PFSK-1 (cell line): ENCODE measurements at regions not wholly inside any gene's neighbourhood (a gene's known extent, or its start where the extent isn't known, plus 50 kb on each side); places are given as distances from the start of the nearest gene placed in this dataset.

Experiments
- FOXP2 ChIP-seq: optimal IDR thresholded peaks from 2 replicates; pipeline ENCODE3; 2011; ENCODE audit warnings: borderline replicate concordance, control low read depth, inconsistent platforms; ENCODE audit not compliant: insufficient read depth; ENCODE audit errors: extremely low read length, extremely low read depth
- POLR2AphosphoS5 ChIP-seq: IDR thresholded peaks from 2 replicates; pipeline ENCODE4 v1.6.1; 2012; ENCODE audit warnings: low read depth, mild to moderate bottlenecking, control low read depth, low read length, moderate library complexity
- REST ChIP-seq, 2 experiments: IDR thresholded peaks; 2 replicates each; pipeline versions ENCODE4 v1.6.1 to v1.8.0; 2011 to 2012; ENCODE audit warnings: low read depth in 2 of 2, low read length in 2 of 2, control low read depth in 1 of 2, inconsistent platforms in 1 of 2, mild to moderate bottlenecking in 1 of 2, moderate library complexity in 1 of 2; ENCODE audit not compliant: insufficient read depth in 1 of 2
- SIN3A ChIP-seq: IDR thresholded peaks from 2 replicates; pipeline ENCODE4 v1.6.1; 2012; ENCODE audit warnings: mild to moderate bottlenecking, low read length, moderate library complexity, borderline replicate concordance; ENCODE audit not compliant: insufficient read depth
- TAF1 ChIP-seq: IDR thresholded peaks from 2 replicates; pipeline ENCODE4 v1.6.1; 2012; ENCODE audit warnings: low read length, control low read depth, borderline replicate concordance; ENCODE audit not compliant: insufficient read depth

- no peak for TF ChIP-seq POLR2AphosphoS5
- no peak for TF ChIP-seq FOXP2
- TF ChIP-seq SIN3A, result no peak
- TF ChIP-seq REST (IDR thresholded peaks at IDR 0.05; ENCODE audit: insufficient read depth in 1 of 2, low read depth in 2 of 2, low read length in 2 of 2), result no peak
- TF ChIP-seq TAF1, result no peak
Observed at GRCh38 chr22:49276567-49276966, 551.1 kb downstream of the BRD1 start.

DNA sequence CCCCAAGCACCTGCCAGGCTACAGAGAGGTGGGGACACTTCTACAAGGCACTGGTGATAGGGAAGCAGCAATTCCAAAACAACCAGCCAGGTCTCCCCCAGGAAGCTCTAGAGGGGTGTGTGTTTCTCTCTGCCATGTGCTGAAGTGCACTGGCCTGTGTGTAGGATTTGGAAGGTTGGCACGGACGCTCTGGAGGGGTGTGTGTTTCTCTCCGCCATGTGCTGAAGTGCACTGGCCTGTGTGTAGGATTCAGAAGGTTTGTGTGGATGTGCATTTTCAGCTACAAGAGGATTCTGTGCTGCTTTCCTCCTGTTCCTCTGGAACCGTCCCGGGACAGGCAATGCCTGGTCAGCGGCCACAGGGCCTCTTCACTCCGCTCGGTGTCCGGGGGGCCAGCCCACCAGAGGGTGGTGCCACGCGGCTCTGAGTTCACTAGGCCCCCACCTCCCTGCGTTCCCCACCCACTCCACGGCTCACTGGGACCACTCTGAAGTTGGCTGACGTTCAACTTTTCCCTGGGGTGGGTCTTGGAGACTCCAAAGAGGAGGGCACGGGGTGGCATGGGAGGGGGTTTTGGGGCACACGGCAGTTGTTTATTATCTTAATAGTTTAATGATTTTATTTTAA, 552.8 kb downstream of the BRD1 start:
- TF ChIP-seq FOXP2 (no peak), POLR2AphosphoS5 (no peak), SIN3A (no peak), REST (IDR thresholded peaks at IDR 0.05; ENCODE audit: insufficient read depth in 1 of 2, low read depth in 2 of 2, low read length in 2 of 2) (no peak)

DNA sequence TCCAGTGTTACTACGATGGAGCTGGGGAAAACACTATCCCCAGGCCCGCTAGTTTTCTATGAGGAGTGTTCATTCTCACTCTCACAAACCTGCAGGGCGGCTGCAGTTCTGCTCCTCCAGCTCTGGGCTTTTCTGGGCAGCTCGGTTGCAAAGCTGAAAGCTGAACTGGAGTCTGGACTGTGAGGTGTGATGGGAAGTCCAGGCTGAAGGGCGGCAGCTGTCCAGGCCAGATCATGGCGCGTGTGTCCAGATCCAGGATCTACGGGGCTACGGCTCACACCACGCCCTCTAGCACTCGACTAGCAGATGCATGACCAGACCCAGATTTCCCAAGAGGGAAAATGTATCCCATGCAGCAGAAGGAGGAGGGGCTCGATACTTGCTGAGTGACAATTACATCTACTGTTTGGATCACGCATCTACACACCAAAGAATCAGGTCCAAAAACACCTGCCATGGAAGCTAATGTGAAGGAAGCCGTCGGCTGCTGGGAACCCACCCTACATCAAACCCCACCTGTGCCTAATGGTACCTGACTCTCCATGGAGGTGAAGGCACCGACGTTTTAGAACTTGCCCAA, 555.0 kb downstream of the BRD1 start:
- TF ChIP-seq FOXP2 (no peak), TAF1 (no peak), POLR2AphosphoS5 (no peak), SIN3A (no peak), REST (IDR thresholded peaks at IDR 0.05; ENCODE audit: insufficient read depth in 1 of 2, low read depth in 2 of 2, low read length in 2 of 2) (no peak)

DNA sequence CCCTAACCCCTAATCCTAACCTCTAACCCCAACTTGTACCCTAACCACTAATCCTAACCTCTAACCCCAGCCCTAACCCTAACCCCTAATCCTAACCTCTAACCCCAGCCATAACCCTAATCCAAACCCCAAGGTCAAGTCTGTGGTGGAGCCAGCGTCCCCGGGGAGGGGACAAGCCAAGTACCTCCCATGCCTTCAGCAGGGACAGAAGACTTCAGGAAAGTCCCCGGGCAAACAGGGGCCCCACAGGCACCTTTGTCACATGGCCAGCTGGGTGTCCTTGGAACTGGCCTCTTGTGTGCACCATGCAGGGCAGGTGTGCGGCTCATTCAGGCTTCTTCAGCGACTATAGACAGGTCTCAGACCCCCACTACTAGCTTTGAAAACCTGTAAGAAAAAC, 555.8 kb downstream of the BRD1 start:
- TF ChIP-seq FOXP2 (no peak), POLR2AphosphoS5 (no peak), SIN3A (no peak), TAF1 (no peak), REST (IDR thresholded peaks at IDR 0.05; ENCODE audit: insufficient read depth in 1 of 2, low read depth in 2 of 2, low read length in 2 of 2) (no peak)
